ENCODE measurements at regions not wholly inside any gene's neighbourhood (a gene's known extent, or its start where the extent isn't known, plus 50 kb on each side); places are given as distances from the start of the nearest gene placed in this dataset.

GRCh38 chr13:111790621-111791020 lies 276.3 kb upstream of the SOX1 start (continued):
- TF ChIP-seq ZNF518A (tag by site-specific recombination; conservative IDR thresholded peaks at IDR 0.05; ENCODE audit: low read depth) = no peak
- no peak for TF ChIP-seq KLF16 (tag by site-specific recombination; IDR thresholded peaks at IDR 0.05)
- no peak for TF ChIP-seq ZNF394 (tag by site-specific recombination; IDR thresholded peaks at IDR 0.05; ENCODE audit: borderline replicate concordance)
- no peak for TF ChIP-seq FEZF1 (tag by site-specific recombination; IDR thresholded peaks at IDR 0.05)
- TF ChIP-seq, protein P1, sequence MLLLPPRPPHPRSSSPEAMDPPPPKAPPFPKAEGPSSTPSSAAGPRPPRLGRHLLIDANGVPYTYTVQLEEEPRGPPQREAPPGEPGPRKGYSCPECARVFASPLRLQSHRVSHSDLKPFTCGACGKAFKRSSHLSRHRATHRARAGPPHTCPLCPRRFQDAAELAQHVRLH (tag by site-specific recombination; IDR thresholded peaks at IDR 0.05) = no peak
- TF ChIP-seq ZNF585B (tag by site-specific recombination; IDR thresholded peaks at IDR 0.05) = no peak
- TF ChIP-seq ZBTB26 (tag by site-specific recombination; optimal IDR thresholded peaks at IDR 0.05) = no peak
- TF ChIP-seq GFI1B (tag by site-specific recombination; IDR thresholded peaks at IDR 0.05) = no peak
- 0 out of 2 replicates have a peak, but pooled peaks have one; percentile 0 for TF ChIP-seq BCL6B (tag by site-specific recombination; IDR thresholded peaks at IDR 0.05)
- TF ChIP-seq ZNF785 (tag by site-specific recombination; IDR thresholded peaks at IDR 0.05) = no peak
- no peak for TF ChIP-seq ZBTB6 (tag by site-specific recombination; IDR thresholded peaks at IDR 0.05)
- TF ChIP-seq TCF7L2 (IDR thresholded peaks at IDR 0.05; ENCODE audit: borderline replicate concordance, low read depth, low read length) = no peak
- TF ChIP-seq ZNF146 (tag by site-specific recombination; IDR thresholded peaks at IDR 0.05) = 0 out of 2 replicates have a peak, but pooled peaks have one; percentile 3
- no peak for TF ChIP-seq PRDM10 (tag by site-specific recombination; IDR thresholded peaks at IDR 0.05)
